Liver (tissue), 3 donors: ENCODE measurements at regions not wholly inside any gene's neighbourhood (a gene's known extent, or its start where the extent isn't known, plus 50 kb on each side); places are given as distances from the start of the nearest gene placed in this dataset.

Experiments
- CTCF ChIP-seq: fragments of 150-350 bp; IDR thresholded peaks from 2 replicates; pipeline ENCODE4 v1.5.1; 2017; ENCODE audit warnings: improper control_type of control experiment, low read depth, low read length; ENCODE audit not compliant: missing input control
- EGR1 ChIP-seq, 2 donors: IDR thresholded peaks; 2 replicates each; pipeline ENCODE4 v1.6.1; 2016 to 2018; ENCODE audit warnings: antibody characterized with exemption in 2 of 2, low read depth in 2 of 2
- JUND ChIP-seq, 2 donors: IDR thresholded peaks; 2 replicates each; pipeline ENCODE4 v1.6.1; 2016; ENCODE audit warnings: antibody characterized with exemption in 2 of 2
- MAX ChIP-seq: IDR thresholded peaks from 2 replicates; pipeline ENCODE4 v1.6.1; 2016; ENCODE audit warnings: antibody characterized with exemption
- RAD21 ChIP-seq, 2 donors: IDR thresholded peaks; 2 replicates each; pipeline ENCODE4 v1.6.1; 2016; ENCODE audit warnings: antibody characterized with exemption in 2 of 2, mild to moderate bottlenecking in 2 of 2
- YY1 ChIP-seq: IDR thresholded peaks from 2 replicates; pipeline ENCODE4 v1.6.1; 2016; ENCODE audit warnings: antibody characterized with exemption, mild to moderate bottlenecking
- TF ChIP-seq, protein P1 (sequence below): IDR thresholded peaks from 2 replicates; pipeline ENCODE4 v1.6.1; 2016; ENCODE audit warnings: antibody characterized with exemption
- donor health status: healthy.
- donor health status: healthy.

DNA sequence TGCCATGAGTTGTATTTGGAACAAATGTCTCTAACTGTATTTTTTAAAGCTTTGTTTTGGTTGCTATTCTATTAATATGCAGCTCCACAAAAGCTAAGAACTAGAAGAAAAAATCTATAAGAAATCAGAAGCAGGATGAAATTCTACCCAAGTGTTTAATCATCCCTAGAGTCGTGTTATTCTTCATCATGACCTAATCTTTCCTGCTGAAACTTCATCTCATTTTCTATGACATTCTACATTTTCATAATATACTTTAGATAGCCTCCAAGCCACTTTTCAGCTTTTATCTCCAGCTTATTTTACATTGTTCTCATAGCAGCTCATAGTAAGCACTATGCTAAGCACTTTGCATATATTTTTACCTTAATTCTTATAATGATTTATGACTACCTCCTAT is 302.8 kb downstream of the FOXO1 start:
- TF ChIP-seq CTCF, result no peak
- no peak for TF ChIP-seq MAX
- TF ChIP-seq, protein P1, sequence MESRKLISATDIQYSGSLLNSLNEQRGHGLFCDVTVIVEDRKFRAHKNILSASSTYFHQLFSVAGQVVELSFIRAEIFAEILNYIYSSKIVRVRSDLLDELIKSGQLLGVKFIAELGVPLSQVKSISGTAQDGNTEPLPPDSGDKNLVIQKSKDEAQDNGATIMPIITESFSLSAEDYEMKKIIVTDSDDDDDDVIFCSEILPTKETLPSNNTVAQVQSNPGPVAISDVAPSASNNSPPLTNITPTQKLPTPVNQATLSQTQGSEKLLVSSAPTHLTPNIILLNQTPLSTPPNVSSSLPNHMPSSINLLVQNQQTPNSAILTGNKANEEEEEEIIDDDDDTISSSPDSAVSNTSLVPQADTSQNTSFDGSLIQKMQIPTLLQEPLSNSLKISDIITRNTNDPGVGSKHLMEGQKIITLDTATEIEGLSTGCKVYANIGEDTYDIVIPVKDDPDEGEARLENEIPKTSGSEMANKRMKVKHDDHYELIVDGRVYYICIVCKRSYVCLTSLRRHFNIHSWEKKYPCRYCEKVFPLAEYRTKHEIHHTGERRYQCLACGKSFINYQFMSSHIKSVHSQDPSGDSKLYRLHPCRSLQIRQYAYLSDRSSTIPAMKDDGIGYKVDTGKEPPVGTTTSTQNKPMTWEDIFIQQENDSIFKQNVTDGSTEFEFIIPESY, result no peak
- no peak for TF ChIP-seq RAD21 (IDR thresholded peaks at IDR 0.05)
- TF ChIP-seq EGR1 (IDR thresholded peaks at IDR 0.05; ENCODE audit: low read depth in 2 of 2), result no peak
- no peak for TF ChIP-seq JUND (IDR thresholded peaks at IDR 0.05)
- no peak for TF ChIP-seq YY1
